GM18526 (cell line): ENCODE measurements at regions not wholly inside any gene's neighbourhood (a gene's known extent, or its start where the extent isn't known, plus 50 kb on each side); places are given as distances from the start of the nearest gene placed in this dataset.

Experiments
- POLR2A ChIP-seq: IDR thresholded peaks from 3 replicates; pipeline ENCODE4 v1.6.1; 2011; ENCODE audit not compliant: insufficient read length; ENCODE audit errors: extremely low read depth

DNA sequence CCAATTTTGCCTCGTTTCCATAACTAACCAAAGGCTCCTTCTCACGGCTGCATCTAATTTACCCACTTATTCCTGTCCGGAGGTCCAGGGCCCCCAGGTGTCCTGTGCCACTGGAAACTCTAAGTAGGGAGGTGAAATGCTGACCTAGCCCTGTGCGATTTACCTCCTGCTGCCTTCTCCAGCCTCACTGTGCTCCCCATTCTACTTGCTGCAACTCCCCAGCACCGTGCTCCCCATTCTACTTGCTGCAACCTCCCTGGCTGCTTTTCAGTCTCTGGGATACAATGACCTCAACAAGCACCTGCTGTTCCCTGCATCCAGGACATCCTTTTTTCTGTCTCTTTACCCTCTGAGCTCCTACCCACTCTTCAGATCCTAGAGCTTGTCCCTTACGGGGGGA, 254.7 kb upstream of the PROK2 start:
- no peak for TF ChIP-seq POLR2A

DNA sequence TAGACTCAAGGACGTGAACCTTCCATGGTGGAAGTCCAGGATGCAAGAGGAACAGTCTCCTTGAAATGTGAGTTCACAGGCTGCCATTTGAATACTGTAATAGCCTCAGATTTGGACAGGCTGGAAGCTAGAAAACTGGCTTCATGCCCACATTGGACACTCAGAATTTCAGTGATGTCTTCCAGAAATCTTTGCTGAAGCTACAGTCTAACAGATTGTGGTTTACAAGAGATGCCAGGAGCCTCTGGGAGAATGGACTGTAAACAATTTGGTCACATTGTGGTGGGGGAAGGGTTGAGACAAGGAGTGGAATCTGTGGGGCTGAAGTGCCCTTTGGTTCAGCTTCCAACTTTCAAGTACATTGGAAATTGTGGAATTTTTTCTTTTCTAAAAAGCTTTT, 252.0 kb upstream of the PROK2 start:
- no peak for TF ChIP-seq POLR2A

DNA sequence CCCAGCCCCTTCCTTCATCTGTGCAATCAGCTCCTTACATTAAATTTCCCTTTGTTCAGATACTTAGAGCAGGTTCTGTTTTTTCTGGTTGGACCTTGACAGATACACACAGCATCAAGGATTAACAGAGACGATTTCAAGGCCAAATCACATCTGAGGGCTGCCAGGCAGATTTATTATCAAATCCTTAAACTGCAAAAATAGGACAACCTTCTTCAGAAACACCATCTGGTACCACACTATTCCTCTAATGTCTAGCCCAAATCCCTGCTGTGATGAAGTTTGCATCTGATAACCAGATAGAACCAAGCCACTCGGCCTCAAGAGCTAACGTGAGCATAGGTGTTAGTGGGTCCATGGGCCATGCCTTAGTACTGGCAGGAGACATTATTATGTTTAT, 250.7 kb upstream of the PROK2 start:
- no peak for TF ChIP-seq POLR2A

DNA sequence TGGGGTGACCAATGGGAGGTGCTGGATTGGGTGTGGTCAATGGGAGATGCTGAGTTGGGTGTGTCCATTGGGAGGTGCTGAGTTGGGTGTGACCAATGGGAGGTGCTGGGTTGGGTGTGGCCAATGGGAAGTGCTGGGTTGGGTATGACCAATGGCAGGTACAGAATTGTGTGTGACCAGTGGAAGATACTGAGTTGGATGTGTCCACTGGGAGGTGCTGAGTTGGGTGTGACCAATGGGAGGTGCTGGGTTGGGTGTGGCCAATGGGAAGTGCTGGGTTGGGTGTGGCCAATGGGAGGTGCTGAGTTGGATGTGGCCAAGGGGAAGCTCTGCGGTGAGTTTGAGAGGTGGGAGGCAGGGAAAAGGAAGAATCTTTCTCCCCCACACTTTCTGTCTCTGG, 250.0 kb upstream of the PROK2 start:
- no peak for TF ChIP-seq POLR2A

DNA sequence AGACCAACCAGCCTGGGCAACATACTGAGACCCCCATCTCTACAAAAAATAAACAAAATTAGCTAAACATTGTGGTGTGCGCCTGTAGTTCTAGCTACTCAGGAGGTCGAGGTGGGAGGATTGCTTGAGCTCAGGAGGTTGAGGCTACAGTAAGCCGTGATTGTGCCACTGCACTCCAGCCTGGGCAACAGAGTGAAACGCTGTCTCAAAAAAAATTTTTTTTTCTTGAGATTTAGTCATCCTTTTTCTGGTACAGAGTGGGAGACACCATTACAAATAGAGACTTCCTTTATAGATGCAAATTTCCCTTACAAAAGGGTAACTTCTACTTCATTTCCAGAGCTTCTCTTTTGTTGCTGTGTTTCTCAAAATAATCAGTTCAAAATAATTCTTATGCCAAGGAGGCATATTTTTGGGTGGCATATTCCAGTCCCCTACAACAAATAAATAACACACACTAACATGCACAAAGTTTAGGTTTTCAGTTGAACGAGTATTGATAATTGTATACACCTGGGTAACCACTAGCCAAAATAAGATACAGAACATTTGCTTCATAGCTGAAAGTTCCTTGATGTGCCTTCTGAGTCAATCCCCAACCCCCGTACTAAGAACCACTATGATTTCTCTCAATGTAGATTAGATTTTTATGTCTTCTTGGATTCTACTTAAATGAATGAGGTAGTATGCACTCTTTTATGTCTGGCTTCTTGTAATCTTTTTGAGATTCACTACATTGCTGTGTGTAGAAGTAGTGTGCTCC, 248.9 kb upstream of the PROK2 start:
- no peak for TF ChIP-seq POLR2A

DNA sequence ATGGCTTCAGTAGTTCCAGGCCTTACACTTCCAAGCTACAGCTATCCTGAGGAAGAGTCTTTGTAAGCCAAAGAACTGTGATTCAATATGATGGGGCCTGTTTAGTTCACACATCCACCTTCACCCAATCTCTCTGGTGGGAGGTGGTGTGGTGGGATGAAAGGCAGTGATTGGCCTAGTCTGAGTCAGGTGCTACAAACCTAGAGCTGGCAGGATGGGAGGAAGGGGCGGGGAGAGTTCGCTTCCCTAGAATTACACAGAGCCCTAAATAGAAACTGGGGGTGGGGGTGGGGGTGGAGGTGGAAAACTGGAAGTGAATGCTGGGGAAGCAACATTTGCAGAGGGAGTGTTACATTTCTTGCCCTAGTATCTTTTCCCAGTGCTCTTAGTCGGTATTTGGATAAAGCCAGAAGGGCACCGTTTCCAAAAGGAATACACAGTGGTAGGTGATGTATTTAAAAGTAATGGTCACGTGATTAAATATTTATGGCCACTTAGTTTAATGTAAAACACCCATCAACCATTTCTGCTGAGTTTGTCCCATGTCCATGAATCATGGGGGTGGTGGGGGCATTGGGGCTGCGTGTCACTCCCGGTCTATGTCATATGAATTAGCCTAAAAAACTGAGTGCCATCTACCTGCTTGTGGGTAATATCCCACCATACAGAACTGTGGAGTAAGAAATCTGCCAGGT, 247.6 kb upstream of the PROK2 start:
- no peak for TF ChIP-seq POLR2A

DNA sequence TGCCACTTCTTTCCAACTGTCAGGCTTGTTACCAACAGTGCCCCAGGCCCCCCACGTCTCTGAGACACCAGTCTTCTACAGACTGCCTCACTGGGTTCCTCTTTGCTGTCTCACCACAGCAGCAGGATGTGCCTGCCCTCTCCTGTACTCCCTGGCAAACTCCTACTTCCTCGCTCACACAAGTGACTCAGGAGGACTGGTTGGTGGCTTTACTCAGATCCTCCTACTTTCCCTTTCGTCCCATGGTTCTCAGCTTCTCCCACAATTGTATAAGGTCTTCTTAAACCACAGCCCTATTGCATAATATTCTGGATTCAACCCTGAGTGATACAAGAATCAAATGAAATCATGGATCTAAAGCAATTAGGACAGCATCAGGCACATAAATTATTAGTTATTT, 246.6 kb upstream of the PROK2 start:
- TF ChIP-seq POLR2A = no peak

DNA sequence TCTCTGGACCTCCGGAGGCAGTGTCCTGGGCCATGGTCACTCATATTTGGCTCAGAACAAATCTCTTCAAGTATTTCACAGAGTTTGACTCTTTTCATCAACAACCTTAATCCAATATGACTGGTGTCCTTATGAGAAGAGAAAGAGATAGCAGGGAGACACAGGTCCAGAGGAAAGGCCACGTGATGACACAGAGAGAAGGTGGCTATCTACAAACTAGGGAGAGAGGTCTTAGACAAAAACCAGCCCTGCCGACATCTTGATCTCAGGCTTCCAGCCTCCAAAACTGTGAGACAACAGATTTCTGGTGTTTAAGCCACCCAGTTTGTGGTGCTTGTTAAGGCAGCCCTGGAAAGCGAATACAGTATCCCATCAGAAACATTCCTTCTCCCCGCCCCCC, 237.1 kb upstream of the PROK2 start:
- TF ChIP-seq POLR2A = no peak

DNA sequence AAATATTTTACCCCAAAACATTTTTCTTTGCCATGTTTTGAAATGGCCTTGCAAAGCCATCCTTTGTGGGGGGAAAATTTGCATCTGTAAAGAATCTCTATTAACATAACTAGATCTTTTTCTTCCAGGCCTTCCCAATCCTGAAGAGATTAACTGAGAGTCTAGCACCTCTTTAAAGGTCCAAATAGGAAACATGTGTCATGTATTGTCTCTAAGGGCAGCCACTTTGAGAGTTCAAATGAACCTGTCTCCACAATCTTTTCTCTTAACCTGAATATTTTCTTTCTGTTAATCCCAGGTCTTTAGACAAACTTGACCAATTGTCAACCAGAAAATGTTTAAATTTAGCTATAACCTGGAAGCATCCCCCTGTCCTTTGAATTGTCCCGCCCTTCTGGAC, 236.6 kb upstream of the PROK2 start:
- TF ChIP-seq POLR2A = no peak

DNA sequence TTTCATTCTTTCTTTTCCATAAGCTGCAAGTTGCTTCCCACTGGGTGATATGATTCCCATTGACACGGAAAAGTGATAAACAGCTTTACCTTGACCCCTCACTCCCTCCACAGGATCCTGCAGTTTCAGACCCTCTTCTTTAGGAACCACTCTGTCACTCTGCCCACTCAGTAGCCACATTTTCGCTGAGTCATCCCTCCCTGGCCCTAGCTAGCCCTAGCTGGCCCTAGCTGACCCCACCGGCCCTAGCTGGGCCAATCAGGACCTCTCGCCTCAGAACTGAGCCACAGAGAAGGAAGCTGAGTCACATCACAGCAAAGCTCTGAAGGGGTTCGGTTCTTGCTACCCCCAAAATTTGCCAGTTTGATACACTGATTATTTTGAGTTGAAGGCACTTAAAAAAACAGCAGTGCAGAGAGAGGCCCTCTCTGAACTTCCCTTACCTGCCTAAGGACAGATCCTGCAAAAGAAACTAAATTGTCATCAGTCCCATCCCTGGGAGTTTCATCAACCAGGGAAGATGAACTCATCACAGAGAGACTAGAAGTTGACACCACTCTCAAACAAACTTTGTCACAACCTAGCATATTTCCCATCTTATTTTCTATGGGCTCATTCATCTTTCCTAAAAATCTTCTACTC, 233.5 kb upstream of the PROK2 start:
- TF ChIP-seq POLR2A = no peak

DNA sequence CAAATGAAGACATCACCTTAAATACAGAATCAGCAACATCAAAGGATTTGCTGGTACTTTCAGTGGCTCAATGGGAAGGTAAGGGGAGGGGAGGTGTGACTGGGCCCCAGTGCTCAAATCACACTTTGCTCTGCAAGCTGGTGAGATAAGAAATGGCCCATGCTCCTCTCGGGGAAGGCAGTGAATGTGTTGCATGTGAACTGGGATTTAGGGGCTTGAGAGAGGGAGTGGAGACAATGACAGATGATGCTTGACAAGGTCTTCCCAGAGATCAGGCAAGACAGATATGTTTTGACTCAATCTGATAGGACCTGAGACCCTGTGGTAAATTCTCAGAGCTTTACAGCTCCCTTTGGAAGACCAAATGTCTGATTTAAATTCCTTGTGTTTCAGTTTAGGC, 233.0 kb upstream of the PROK2 start:
- no peak for TF ChIP-seq POLR2A

DNA sequence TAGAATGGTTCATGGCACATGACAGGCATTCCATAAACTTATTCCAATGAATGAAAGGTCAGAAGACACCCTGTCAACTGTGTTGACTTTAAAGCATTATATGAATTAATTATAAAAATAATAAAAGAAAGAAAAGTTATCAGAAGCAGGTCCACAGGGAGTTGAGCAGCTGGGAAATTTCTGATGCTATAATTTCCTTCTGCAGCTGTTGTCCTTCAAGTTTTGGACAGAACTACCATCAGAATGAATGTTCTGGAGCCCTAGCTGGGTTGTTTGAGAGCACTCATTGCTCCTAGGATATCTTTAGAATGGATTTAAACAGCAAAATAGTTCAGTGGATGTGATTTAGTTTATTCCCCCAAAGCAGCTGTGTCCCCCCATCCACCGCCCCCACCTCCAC, 232.4 kb upstream of the PROK2 start:
- TF ChIP-seq POLR2A = no peak

DNA sequence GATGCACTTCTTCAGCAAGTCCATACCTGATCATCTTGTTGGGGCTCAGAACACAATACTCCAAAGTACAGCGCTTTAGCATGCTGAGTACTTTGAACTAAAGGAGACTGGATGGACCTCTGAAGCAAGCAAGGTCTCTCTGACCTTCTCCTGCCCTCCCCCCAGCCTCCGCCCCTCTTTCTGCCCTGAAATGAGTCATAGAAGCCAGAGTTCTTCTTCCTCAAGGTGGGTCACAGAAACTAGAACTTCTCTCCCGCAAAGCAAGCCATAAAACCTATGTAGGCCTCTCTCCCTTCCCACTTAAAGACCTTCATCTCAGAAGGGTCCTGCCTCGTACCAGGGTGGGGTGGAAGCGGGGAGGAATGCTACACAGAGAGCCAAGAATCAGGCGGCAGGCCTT, 230.5 kb upstream of the PROK2 start:
- TF ChIP-seq POLR2A = no peak

DNA sequence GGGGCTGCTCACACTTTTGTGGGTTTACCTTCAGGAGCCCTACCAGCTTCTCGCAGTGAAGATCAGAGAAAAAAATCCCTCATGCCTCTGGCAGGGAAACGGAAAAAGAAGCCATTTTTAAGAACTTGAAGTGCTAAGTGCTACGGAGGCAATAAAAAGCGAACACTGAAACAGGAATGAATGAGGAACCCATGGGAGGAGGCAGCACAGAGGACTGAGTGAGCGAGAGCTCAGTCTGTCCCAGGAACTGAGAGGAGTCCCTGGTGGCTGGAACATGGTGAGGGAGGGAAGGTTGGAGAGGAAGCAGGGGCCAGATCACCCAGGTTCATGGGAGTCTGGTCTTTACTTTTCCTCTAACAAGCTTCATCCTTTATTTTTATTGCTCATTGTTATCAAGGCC, 228.1 kb upstream of the PROK2 start:
- no peak for TF ChIP-seq POLR2A

DNA sequence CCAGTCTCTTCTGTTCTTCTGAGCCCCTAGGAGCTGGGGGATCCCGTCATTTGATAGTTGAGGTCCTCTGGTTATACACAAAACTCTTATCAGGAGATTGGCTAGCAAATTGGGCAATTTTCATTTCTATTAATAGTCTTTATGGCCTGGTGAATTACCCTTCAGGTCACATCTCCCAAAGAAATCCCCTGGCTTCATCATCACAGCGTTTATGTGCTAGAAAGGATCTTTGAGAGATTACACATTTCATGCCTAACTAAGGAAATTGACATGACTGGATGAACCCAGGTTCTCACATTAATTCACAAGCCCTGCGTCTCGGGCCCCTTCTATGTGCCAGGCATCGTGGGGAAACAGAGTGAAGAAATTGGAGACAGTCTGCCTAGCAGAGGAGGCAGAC, 227.4 kb upstream of the PROK2 start:
- no peak for TF ChIP-seq POLR2A

DNA sequence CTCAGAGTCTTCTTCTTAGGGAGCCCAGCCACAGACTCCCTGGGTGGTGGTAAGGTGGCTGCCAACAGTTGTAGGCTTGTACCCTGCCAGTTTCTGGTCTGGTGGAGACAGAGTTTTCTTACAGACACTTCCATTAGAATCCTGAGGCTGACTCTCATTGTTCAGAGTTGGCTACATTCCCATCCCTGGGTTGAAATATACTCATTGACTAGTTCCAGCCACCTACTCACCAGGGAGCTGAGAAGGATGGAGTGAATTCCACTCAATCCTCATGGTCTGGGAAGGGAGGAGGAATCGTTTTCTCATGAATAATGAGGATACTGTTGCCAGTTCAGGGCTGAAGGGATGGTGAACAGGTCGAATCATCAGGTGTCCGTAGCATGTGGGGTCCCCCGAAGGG, 226.5 kb upstream of the PROK2 start:
- no peak for TF ChIP-seq POLR2A
